HG03064 (cell line): ENCODE measurements at regions not wholly inside any gene's neighbourhood (a gene's known extent, or its start where the extent isn't known, plus 50 kb on each side); places are given as distances from the start of the nearest gene placed in this dataset.
A peak's percentile ranks its signal among the peaks of the same experiment; 100 is the strongest.
"Not testable (repeated sequence)": the region's sequence is repeated elsewhere in the genome, so short reads cannot be mapped to it uniquely, and the experiment has no call there.

ENCODE experiments used
- ATAC-seq: cut with Tn5 transposase; IDR thresholded peaks from one replicate; pipeline ENCODE4 v1.9.1; 2021; ENCODE audit warnings: low read depth; ENCODE audit not compliant: unreplicated experiment

DNA sequence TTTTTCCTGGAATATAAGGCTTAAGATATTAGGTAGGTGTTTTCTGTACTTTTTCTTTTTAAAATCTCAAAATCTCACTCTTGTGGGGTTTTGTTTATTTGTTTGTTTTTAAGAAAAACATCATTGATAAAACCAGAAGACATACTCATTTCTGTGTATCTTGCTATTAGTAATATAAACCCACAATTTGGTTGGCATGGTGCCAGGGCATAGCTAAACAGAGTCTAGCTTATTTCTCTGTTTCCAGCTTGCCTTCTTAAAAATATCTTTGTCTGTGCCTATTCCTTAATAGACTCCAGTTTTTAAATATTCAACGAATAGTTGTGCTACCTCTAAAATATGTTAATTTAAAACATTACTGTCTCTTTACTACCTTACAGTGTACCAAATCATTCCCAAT, 1121.9 kb upstream of the PCDH20 start:
- ATAC-seq: no peak

DNA sequence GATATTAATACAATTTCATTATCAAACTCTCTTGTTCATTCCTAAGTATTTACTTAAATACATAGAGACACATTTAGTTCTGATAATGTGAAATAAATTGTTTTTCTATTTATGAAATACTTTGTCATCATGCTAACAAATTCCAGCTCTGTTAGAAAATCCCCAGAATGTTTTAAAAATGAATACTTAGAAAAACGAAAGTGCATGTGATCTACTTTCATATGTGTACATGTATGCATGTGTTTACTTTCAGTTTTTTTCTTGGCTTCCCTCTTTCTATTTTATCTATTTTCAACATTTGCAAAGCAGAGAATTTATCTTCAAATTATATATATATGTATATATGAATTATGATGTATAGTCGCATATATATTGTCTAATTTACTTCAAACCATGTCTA, 1110.0 kb upstream of the PCDH20 start:
- no peak for ATAC-seq

DNA sequence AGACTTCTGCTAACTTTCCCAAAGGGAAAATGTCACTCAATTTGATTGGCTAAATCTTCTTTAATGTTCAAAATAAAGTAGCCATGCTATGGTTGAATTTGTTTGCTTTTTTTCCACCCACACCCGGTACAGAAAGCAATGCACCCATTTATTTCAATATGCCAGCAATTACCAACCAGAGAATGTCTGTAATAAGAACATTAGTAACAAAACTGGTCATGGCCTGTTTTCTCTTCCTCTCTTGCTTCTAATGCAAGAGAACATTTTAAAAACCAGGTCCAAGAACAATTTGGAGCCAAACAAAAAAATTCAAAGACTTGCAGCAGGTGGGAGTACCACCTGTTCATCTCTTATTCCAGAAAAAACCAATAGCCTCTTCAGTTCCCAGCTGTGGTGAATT, 1108.8 kb upstream of the PCDH20 start:
- peak; percentile 38 for ATAC-seq

DNA sequence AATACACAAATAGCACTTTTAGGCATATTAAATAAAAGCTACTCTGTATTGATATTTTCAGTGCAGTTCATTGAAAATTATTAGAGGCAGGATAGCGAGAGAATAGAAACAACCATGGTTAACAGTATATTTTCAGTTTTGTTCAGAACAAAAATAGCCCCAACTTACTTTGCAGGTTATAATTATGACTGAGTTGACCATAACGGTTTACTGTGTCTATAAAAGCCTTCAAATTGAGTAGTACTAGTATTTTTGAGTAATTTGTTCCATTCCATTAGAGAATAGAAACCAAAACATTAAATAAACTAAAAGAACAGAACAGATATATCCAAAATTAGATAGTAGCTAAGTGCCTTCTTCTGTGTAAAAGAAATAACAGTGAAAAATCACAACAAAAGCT, 1108.4 kb upstream of the PCDH20 start:
- ATAC-seq: peak; percentile 71

DNA sequence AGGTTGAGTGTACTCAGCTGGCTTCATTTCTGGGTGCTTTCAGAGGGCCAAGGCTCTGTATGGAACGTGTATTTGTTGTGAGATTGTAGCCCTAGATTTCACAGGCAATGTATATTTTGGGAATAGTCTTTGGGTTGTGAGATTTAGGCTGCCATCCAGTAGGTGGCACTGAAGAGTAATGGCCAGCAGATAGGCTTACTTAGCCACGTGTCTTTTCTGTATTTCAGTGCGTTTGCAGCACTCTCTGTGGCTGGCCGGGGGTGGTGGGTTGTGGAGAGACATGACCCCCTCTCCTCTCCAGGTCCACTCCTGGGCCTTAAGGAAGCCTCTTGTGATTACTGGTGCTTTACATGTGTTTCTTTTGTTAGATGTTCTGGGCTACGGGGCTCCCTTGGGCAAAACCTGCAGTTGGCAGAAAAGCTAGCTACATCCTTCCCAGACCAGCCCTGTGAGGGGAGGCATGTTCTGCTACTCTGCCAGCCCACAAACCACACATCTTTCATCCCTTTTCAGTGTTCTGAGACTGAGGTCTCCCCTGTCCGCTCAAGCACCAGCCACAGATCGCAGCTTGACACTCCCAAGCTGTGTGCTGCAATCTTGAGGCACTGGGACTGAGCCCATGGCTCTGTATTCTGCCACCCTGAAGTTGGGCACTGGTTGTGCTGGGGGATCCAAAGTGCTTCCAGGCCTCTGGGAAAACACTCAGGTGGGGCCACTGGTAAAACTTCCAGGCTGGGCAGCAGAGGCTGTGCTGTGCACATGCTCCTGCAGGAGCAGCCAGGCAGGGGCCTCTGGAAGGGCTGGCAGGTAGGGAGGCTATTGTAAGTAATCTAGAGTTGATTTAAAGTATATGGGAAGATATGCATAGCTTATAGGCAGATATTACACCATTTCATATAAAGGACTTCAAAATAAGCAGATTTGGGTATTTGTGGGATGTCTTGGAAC, 1096.8 kb upstream of the PCDH20 start:
- peak; percentile 89 for ATAC-seq

DNA sequence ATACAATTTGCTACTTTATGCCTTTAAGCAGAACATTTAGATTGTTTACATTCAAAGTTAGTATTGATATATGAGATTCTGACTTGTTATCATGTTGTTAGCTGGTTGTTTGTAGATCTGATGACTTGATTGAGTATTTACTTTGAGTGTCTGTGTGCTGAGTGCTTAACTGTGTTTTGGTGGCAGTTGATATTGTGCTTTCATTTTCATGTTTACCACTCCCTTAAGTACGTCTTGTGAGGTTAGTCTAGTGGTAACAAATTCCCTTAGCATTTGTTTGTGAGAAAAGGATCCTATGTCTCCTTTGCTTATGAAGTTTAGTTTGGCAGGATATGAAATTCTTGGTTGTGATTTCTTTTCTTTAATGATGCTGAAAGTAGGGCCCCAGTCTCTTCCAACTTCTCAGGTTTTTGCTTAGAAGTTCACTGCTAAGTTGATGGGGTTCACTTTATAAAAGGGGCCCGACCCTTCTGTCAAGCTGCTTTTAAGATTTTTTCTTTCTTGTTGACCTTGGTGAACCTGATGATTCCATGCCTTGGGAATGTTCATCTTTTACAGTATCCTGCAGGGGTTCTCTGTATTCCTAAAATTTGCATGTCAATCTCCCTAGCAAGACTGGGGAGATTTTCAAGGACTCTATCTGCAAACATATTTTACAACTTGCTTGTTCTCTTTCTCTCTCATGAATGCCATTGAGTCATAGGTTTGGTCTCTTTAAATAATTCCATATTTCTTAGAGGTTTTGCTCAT, 1095.4 kb upstream of the PCDH20 start:
- ATAC-seq: no peak

DNA sequence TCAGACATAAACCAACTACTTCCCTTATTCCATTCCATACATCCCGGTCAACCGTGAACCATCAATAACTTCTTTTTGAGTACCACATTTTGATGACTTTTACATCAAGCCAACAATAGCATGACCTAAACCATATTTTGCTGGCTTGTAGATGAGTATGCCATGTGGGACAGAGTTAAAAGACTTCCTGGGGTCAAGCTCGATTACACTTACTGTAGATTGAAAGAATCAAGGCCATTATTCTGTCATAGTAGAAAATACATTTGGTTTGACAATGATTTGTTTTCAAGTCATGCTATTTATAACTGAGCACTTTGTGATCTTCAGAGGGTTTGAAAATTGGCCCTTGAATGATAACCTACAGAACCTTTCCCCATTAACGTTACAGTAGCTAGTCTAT, 1086.9 kb upstream of the PCDH20 start:
- no peak for ATAC-seq

DNA sequence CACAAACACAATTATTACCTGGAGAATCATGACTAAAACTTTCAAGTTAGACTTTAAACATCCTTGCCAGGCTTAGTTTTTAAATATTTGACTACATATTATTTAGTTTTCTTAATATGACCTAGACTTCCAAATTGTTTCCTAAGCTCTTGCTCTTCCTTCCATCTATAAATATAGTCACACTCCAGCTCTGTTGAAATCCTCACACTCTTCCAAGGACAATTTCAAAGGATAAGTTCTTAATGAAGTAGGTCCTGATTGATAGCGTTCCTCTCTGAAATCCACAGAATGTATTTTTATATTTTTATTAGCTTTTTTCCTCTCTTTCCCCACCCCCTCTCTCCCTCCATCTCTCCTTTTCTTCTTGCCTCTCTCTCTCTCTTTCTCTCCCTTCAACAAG, 1074.1 kb upstream of the PCDH20 start:
- ATAC-seq: no peak

DNA sequence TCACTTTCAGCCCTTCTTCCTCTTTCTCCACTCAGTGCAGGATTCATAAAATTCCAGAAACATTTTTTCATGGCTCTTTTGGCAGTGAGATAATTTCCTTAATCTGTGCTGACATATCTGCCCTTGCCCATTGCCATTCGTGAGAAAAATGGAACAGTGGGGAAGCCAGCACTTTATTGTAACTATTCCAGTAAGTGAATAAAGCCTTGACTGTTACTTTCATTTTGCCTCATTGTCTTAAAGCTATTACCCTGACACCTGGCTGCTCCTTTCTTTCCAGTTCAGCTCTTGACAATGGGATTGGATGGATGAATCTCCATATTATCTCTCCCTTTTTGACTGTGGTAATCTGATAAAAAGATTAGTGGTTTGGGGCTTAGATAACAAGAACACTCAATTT, 1068.1 kb upstream of the PCDH20 start:
- no peak for ATAC-seq

DNA sequence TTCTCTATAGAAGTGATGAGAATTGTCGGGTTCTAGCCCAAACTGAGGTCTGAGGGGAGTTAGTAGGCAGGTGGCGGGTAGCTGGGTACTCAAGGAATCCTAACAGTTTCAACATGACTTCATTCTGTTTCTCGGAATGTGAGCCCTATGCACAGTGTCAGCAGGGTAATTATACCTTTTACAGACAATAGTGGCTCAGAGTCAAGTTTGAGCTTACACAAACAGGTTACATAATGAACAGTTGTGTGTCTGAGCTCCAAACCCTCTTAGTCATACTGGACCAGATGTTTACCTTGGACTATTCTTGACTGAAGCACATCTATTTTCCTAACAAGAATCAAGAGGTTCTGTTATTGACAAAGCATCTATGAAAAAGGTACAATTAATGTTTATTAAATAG, 1066.7 kb upstream of the PCDH20 start:
- no peak for ATAC-seq

DNA sequence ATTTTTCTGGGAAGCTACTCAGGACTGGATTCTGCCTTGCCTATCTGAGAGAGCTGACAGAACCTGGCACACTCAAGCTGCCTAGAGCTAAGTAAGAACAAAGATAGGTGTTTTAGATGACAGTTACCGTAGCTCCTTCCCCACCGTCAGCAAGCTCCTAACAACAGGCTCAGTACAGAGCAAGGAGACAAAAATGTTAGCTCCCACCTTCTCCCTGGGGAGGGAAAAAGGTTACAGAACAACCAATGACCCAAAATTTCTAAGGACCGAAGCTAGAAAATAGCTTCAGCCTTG, 1058.2 kb upstream of the PCDH20 start:
- no peak for ATAC-seq

DNA sequence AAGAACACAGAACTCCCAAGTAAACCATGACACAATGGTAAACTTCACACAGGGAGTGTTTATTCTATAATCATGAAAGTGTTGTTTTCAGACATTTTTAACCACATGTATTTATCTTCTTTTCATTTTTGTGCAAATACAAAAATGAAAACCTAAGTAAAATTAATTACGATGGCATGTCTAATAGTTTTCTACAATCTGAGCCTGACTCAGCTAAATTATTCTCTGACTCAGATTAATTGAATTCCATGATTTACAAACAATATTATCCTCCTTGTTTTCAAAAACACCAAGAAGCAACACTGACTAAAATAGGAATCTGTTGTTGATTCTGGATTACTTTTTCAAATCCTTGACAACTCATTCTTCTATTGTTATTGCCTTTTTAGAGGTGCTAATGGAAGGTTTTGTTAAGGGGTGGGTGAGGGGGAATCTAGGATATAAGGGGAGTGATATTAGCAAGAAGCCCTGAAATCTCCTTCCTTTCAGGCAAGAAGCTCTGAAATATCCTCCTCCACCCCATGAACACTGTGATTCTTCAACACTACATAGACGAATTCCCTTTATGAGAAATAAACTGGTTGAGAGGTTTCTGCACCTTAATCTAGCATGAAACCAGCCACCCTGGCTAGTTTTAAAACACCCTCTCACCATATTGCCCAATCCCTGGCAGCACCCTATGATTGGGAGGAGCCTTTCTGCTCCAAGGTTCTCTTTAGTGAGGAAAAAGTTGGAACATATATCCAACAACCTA, 1057.7 kb upstream of the PCDH20 start:
- ATAC-seq: no peak

DNA sequence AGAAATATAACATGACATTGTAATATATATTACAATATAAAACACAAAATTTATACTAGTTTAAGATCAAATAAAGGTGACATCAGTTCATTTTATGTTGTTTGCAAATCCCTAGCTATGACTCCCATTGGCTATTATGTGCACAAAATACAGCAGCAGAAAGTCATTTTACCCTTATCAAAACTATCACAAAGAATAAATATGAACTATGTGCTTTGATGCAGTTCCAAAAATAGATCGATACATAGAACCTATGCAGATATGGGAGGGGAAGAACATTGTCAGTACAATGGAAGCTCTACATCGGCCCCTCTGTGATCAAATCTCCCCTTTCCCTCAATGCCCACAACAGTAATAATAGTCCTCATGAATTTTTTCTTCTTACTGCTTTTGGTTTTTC, 1038.1 kb upstream of the PCDH20 start:
- ATAC-seq: no peak

DNA sequence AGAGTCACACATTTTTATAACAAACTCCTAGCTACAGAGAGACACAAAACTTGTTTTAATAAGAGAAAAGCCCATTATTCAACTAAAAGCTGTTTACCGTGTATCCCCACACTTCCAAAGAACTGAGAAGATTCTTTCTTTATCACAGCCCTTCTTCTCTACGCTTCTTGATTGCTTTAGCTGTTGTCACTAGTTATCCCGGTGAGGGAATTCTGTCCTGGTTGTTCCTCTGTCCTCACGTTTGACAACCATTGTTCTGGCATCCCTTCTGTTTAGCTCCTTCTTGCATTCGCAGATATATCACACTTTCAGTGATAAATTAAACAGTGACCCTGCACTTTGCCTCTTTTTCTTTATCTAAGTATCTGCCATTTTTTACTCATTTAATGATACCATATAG, 1035.1 kb upstream of the PCDH20 start:
- no peak for ATAC-seq

DNA sequence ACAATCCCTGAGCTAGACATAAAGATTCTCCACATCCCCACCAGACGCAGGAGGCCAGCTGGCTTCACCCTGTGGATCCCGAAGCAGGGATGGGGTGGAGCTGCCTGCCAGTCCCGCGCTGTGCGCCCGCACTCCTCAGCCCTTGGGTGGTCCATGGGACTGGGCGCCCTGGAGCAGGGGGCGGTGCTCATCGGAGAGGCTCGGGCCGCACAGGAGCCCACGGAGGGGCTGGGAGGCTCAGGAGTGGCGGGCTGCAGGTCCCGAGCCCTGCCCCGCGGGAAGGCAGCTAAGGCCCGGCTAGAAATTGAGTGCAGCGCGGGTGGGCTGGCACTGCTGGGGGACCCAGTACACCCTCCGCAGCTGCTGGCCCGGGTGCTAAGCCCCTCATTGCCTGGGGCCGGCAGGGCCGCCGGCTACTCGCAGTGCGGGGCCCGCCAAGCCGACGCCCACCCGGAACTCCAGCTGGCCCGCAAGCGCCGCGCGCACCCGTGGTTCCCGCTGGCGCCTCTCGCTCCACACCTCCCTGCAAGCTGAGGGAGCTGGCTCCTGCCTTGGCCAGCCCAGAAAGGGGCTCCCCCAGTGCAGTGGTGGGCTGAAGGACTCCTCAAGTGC, 1032.2 kb upstream of the PCDH20 start:
- ATAC-seq: not testable (repeated sequence)

DNA sequence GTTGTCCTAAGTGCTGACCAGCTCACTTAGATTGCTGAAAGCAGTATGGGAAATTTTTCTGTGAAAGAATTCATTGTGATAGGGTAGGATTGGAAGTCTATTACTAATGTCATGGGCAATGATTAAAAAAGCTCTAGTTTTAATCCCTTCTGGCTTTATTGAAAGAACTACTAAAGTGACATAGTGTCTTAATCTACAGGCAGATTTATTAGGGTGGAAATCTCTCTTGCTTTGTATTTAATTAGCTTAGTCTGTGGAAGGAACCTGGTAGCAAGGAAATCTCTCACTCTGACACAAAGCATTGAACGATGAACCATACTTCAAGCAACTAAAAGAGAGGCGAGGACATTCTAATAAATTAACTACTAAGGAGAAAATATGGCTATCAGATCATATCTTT, 1029.2 kb upstream of the PCDH20 start:
- no peak for ATAC-seq

DNA sequence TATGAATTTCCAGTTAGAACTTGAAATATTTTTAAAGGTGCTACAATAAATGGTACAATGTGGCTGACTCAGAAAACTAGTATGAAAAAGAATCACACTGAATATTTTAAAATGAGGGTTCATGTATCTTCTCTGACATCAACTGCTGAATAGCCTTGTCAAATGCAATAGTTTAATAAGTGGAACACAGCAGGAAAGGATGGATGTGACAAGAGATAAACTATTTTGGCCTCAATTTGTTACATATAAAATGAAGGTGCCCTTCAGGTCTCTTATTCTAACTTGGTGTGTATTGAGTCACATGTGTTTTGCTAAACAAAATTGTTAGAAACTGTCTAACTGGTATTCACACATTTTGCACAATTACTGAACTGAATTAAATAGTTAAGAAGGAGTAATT, 1018.4 kb upstream of the PCDH20 start:
- no peak for ATAC-seq

DNA sequence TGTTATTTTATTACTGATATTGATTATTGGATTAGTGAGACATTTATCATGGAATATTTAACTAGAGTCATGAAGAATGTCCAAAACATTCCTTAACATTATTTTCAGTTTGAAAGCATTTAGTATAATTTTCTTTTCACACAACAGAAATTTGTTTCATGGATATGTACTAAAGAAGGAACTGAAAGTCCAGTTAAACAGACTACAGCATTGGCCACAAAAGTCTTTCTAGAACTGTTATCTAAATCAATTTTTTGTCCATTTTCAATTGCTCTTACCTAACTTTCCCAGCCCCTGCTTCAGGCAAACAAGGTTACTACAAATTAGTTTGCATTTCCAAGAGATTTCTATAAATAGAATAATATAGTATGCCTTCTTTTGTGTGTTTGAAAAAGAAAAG, 1018.0 kb upstream of the PCDH20 start:
- no peak for ATAC-seq

DNA sequence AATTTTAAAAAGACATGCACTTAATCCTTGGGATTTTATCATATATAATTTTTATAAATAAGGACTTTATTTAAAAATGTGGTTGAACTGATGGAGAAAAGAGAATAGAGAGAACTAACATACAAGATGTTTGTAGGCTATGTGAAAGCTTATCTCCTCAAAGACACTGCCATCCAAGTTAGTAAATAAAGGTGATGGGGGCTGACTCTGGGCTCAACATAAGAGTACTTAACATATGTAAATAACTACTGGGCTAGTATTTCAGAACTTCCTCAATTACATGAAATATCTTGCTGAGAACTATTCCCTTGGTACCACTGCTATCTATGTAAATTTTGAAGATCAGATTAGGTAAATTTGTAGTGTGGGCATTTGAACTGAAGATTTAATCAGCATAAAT, 1017.3 kb upstream of the PCDH20 start:
- ATAC-seq: no peak

DNA sequence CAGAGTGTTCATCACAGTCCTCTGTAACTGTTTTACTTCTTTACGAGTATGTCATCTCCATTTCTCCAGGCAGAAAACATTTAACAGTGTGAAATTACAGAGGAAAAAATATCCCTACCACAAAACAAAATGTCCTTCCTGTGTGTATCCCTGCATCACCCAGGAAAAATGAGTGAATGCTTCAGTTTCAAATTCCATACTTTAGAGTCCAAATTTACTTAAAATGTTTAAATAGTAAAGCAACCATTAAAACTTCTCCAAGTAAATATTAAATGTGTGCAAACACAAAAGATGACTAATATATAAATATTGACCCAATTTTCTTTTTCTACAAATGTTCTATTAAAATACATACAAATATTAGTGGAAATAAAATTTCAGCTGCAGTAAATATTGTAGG, 1016.6 kb upstream of the PCDH20 start:
- ATAC-seq: no peak

DNA sequence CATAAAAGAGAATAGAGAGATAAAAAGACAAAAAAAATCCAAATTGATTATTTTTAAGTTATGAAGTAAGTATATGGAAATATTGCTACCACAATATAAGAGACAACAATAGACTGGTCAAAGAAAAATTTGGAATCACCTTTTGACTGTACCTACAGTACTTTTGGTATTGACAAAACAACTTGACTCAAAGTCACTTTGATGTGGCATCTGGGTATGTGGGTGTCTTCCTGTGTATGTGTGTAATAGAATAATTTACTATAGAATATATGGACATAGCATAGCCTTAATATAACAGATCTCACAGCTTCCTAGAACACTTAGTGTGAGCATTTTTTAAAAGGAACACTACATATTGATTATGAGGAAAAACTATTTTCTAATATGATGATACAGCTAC, 1016.2 kb upstream of the PCDH20 start:
- ATAC-seq: no peak
